K562 (cell line): ENCODE measurements at regions not wholly inside any gene's neighbourhood (a gene's known extent, or its start where the extent isn't known, plus 50 kb on each side); places are given as distances from the start of the nearest gene placed in this dataset.

ENCODE experiments used
- ATAC-seq: fragments of 200-7000 bp; cut with Tn5 transposase; 3 replicates; pipeline ENCODE4 v1.9.1; 2020; ENCODE audit warnings: moderate library complexity
- BruUV-seq: library from RNA; stranded (reverse); fragments of 400-500 nt; replicated peaks from 2 replicates; lab custom pipeline; 2021; lab: Mats Ljungman, UMichigan
- CTCF ChIA-PET: fragments of 300-600 bp; formaldehyde crosslinking; extraction: SDS; loops from one replicate; lab custom pipeline; 2021; ENCODE audit warnings: low intra/inter-chr PET ratio; lab: Yijun Ruan, JAX
- POLR2A ChIA-PET: fragments of 300-600, 350-650 bp; sonication (Branson Sonifier 250); formaldehyde crosslinking; extraction: SDS; loops from one replicate; lab custom pipeline; 2021; ENCODE audit warnings: antibody characterized with exemption, inconsistent platforms; lab: Yijun Ruan, JAX
- DNase-seq, 4 experiments: peaks; one replicate each; pipeline versions ENCODE4 v3.0.0 to v3.0.0-alpha.2; 2011 to 2018; ENCODE audit warnings: low spot score in 3 of 4, mixed read lengths in 3 of 4; ENCODE audit errors: extremely low read depth in 1 of 4
- FAIRE-seq: peaks from 2 replicates; lab custom pipeline; 2011; peaks lifted over from hg19 to GRCh38; lab: Jason Lieb, UNC
- H2AFZ ChIP-seq: 2 replicates; pipeline ENCODE4 v1.6.0; 2011; ENCODE audit warnings: low read depth, low read length, control low read depth, inconsistent platforms
- H3K27ac ChIP-seq: fragments of 200-600 bp; 3 replicates; pipeline ENCODE4 v1.8.0; 2011; ENCODE audit warnings: low read depth, mild to moderate bottlenecking, control low read depth, inconsistent platforms, low read length, moderate library complexity, mixed read lengths; ENCODE audit errors: extremely low read depth
- H3K27me3 ChIP-seq, 2 experiments: fragments of 300-600 bp in 1 of 2; 2 replicates in 1 of 2; 3 replicates in 1 of 2; pipeline versions ENCODE4 v1.6.0 to v1.8.0; 2011; ENCODE audit warnings: inconsistent platforms in 2 of 2, low read length in 2 of 2, mild to moderate bottlenecking in 1 of 2, mixed read lengths in 1 of 2, moderate library complexity in 1 of 2; ENCODE audit not compliant: control insufficient read depth in 2 of 2, insufficient read depth in 2 of 2
- H3K36me3 ChIP-seq: fragments of 300-600 bp; 3 replicates; pipeline ENCODE4 v1.8.0; 2011; ENCODE audit warnings: mild to moderate bottlenecking, low read length, inconsistent platforms; ENCODE audit not compliant: control insufficient read depth, insufficient read depth
- H3K4me1 ChIP-seq, 2 experiments: fragments of 200-600 bp in 1 of 2; replicated peaks in 1 of 2; 2 replicates in 1 of 2; 3 replicates in 1 of 2; pipeline versions ENCODE4 v1.5.1 to v1.8.0; 2011; ENCODE audit warnings: inconsistent platforms in 2 of 2, low read length in 2 of 2, mild to moderate bottlenecking in 1 of 2, mixed read lengths in 1 of 2, moderate library complexity in 1 of 2; ENCODE audit not compliant: control insufficient read depth in 2 of 2, insufficient read depth in 2 of 2
- H3K4me2 ChIP-seq: 2 replicates; pipeline ENCODE4 v1.6.1; 2011; ENCODE audit warnings: low read length, control low read depth, inconsistent platforms, mixed read lengths; ENCODE audit not compliant: insufficient read depth
- H3K4me3 ChIP-seq: fragments of 200-600 bp; sonication (generic), shearing (Covaris generic); 2 replicates; pipeline ENCODE4 v1.5.1; 2016; ENCODE audit warnings: control low read depth, inconsistent platforms
- H3K79me2 ChIP-seq: fragments of 200-600 bp; 3 replicates; pipeline ENCODE4 v1.8.0; 2011; ENCODE audit warnings: low read length, inconsistent platforms; ENCODE audit not compliant: control insufficient read depth, insufficient read depth
- H3K9ac ChIP-seq, 2 experiments: 2 replicates each; pipeline versions ENCODE4 v1.6.0 to v1.6.1; 2011; ENCODE audit warnings: low read depth in 2 of 2, low read length in 2 of 2, control low read depth in 1 of 2, inconsistent platforms in 1 of 2, mild to moderate bottlenecking in 1 of 2, mixed read lengths in 1 of 2; ENCODE audit not compliant: insufficient read depth in 1 of 2
- H3K9me1 ChIP-seq: one replicate; pipeline ENCODE4 v1.6.0; 2011; ENCODE audit warnings: inconsistent platforms, mild to moderate bottlenecking, low read length, moderate library complexity; ENCODE audit not compliant: control insufficient read depth, insufficient read depth
- H3K9me3 ChIP-seq: replicated peaks from 2 replicates; pipeline ENCODE4 v1.5.1; 2011; ENCODE audit warnings: low read depth, low read length, inconsistent platforms; ENCODE audit not compliant: control insufficient read depth, insufficient read depth
- H4K20me1 ChIP-seq: replicated peaks from 2 replicates; pipeline ENCODE4 v1.6.1; 2011; ENCODE audit warnings: low read length, inconsistent platforms, mixed read lengths; ENCODE audit not compliant: control insufficient read depth, insufficient read depth
- ESRRA ChIP-seq: fragments of 450-650 bp; IDR thresholded peaks from 2 replicates; pipeline ENCODE4 v1.6.1; 2014; ENCODE audit warnings: low read depth, mild to moderate bottlenecking, moderate library complexity, borderline replicate concordance
- GABPB1 ChIP-seq: sonication (generic); formaldehyde crosslinking; IDR thresholded peaks from 2 replicates; pipeline ENCODE4 v1.8.0; 2022; ENCODE audit warnings: mild to moderate bottlenecking, missing genetic modification reagents
- GTF3C2 ChIP-seq: IDR thresholded peaks from 3 replicates; pipeline ENCODE4 v1.6.1; 2011; ENCODE audit warnings: borderline replicate concordance, mild to moderate bottlenecking, moderate library complexity; ENCODE audit not compliant: insufficient read length; ENCODE audit errors: extremely low read depth
- HINFP ChIP-seq: fragments of 450-650 bp; conservative IDR thresholded peaks from 2 replicates; pipeline ENCODE4 v1.6.1; 2016; ENCODE audit warnings: missing genetic modification characterization, low read depth, mild to moderate bottlenecking, control low read depth, missing compliant biosample characterization
- HOXB6 ChIP-seq: fragments of 250-450 bp; sonication (Bioruptor Pico); IDR thresholded peaks from 2 replicates; pipeline ENCODE4 v1.5.1; 2022; ENCODE audit warnings: mild to moderate bottlenecking, borderline replicate concordance
- NR2F6 ChIP-seq: fragments of 450-650 bp; formaldehyde crosslinking; IDR thresholded peaks from 2 replicates; pipeline ENCODE4 v1.4.0; 2020; ENCODE audit warnings: mild to moderate bottlenecking
- PCBP2 ChIP-seq: fragments of 200-400 bp; formaldehyde crosslinking; IDR thresholded peaks from 2 replicates; pipeline ENCODE4 v1.6.1; 2018; ENCODE audit warnings: low read length, low read depth, mild to moderate bottlenecking, moderate library complexity; ENCODE audit not compliant: poor library complexity, severe bottlenecking
- SETDB1 ChIP-seq: IDR thresholded peaks from one replicate; pipeline ENCODE4 v1.6.1; 2012; ENCODE audit warnings: low read length, control low read depth, inconsistent platforms
- ZBTB1 ChIP-seq: sonication (generic); formaldehyde crosslinking; IDR thresholded peaks from 2 replicates; pipeline ENCODE4 v1.8.1; 2023; ENCODE audit warnings: missing genetic modification reagents, low read depth, mild to moderate bottlenecking, borderline replicate concordance
- ZBTB9 ChIP-seq: fragments of 450-650 bp; formaldehyde crosslinking; IDR thresholded peaks from 2 replicates; pipeline ENCODE4 v1.4.0; 2020; ENCODE audit warnings: mild to moderate bottlenecking, moderate library complexity
- ZNF586 ChIP-seq: fragments of 450-650 bp; formaldehyde crosslinking; conservative IDR thresholded peaks from 2 replicates; pipeline ENCODE4 v1.4.0; 2020; ENCODE audit warnings: mild to moderate bottlenecking, moderate library complexity
- WGBS: fragments of 100-300 bp; shearing (Covaris generic); methylation state at CpG from one replicate; pipeline ENCODE4 v1.1.6; 2016; ENCODE audit warnings: low coverage, mixed read lengths; ENCODE audit not compliant: insufficient coverage; ENCODE audit errors: missing lambda C conversion rate; 5-methylcytosine and 5-hydroxymethylcytosine counted together
- in situ Hi-C: fragments of 300-500 bp; cut with MboI; formaldehyde crosslinking; loops from 4 replicates; pipeline ENCODE4 v1.15.0; 2018; ENCODE audit warnings: inconsistent platforms, mixed read lengths
- intact Hi-C: fragments of 100-400 bp; cut with micrococcal nuclease; formaldehyde crosslinking; loops from 2 replicates; pipeline ENCODE4 v1.14.2; 2022

GRCh38 chr13:61916483-61916882, 500.8 kb upstream of the PCDH20 start:
- DNase-seq (no peak), ATAC-seq (no peak), FAIRE-seq (no peak)
- Histone ChIP-seq H3K27ac (no peak overlapping the region), H3K4me2 (no peak overlapping the region), H3K9ac (no peak overlapping the region), H3K36me3 (no peaks in the 10 kb centered on the region), H3K9me1 (no peaks in the 10 kb centered on the region), H2AFZ (no peak overlapping the region), H3K9me3 (no peaks in the 10 kb centered on the region), H3K4me1 (no peaks in the 10 kb centered on the region), H3K27me3 (no peaks in the 10 kb centered on the region), H4K20me1 (no peaks in the 10 kb centered on the region), H3K79me2 (no peaks in the 10 kb centered on the region), H3K4me3 (no peak overlapping the region)
- intact Hi-C loops (no loop called here), in situ Hi-C loops (no loop called here)
- CTCF ChIA-PET: no interaction called here
- TF ChIP-seq NR2F6 (CRISPR knock-in tag) (no peak), ZNF586 (no peak), ESRRA (no peak), HINFP (tag) (no peak), ZBTB9 (CRISPR knock-in tag) (no peak), GABPB1 (CRISPR knock-in tag) (no peak), PCBP2 (no peak), SETDB1 (no peak), ZBTB1 (no peak), HOXB6 (no peak), GTF3C2 (no peak)
- BruUV-seq: no TSS peak
- 10% methylated on average over 1 of the region's 1 CpG for WGBS
- POLR2A ChIA-PET: no interaction called here
